ENCODE measurements at regions not wholly inside any gene's neighbourhood (a gene's known extent, or its start where the extent isn't known, plus 50 kb on each side); places are given as distances from the start of the nearest gene placed in this dataset.

DNA sequence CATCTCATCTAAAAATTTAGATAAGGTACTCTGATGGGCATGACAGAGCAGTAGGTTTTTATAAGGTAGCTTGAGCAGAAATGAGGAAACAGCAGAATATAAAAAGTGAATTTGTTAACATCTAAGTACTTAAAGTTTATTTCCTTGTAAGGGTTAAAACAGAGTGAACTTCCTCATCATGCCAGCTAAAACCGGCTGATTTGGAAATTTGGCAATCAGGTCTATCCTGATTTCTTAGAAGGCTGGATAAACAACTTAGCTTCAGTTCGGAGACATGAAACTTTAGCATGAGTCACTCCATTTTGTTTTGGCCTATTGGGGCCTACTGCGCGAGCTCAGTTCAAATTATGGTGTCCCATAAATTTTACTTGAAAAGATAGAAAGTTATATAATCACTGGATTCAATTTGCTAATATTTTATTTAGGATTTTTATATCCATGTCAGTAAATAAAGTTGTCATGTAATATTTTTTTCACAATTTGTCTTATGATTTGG is 241.6 kb upstream of the RORB start:
- no peak for TF ChIP-seq POLR2A (IDR thresholded peaks at IDR 0.05)
- TF ChIP-seq, protein P1, sequence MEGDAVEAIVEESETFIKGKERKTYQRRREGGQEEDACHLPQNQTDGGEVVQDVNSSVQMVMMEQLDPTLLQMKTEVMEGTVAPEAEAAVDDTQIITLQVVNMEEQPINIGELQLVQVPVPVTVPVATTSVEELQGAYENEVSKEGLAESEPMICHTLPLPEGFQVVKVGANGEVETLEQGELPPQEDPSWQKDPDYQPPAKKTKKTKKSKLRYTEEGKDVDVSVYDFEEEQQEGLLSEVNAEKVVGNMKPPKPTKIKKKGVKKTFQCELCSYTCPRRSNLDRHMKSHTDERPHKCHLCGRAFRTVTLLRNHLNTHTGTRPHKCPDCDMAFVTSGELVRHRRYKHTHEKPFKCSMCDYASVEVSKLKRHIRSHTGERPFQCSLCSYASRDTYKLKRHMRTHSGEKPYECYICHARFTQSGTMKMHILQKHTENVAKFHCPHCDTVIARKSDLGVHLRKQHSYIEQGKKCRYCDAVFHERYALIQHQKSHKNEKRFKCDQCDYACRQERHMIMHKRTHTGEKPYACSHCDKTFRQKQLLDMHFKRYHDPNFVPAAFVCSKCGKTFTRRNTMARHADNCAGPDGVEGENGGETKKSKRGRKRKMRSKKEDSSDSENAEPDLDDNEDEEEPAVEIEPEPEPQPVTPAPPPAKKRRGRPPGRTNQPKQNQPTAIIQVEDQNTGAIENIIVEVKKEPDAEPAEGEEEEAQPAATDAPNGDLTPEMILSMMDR (IDR thresholded peaks at IDR 0.05) = no peak
